OCI-LY3 (cell line): ENCODE measurements at regions not wholly inside any gene's neighbourhood (a gene's known extent, or its start where the extent isn't known, plus 50 kb on each side); places are given as distances from the start of the nearest gene placed in this dataset.

Experiments used
- EZH2phosphoT487 ChIP-seq: fragments of 200-600 bp; shearing (Covaris generic); IDR thresholded peaks from 2 replicates; pipeline ENCODE4 v1.6.1; 2018; ENCODE audit warnings: antibody characterized with exemption, mixed run types, low read depth
- TF ChIP-seq, protein P1 (sequence below): fragments of 200-600, 300-600 bp; sonication (generic); IDR thresholded peaks from 2 replicates; pipeline ENCODE4 v1.5.1; 2014; ENCODE audit warnings: antibody characterized with exemption, low read length, low read depth

DNA sequence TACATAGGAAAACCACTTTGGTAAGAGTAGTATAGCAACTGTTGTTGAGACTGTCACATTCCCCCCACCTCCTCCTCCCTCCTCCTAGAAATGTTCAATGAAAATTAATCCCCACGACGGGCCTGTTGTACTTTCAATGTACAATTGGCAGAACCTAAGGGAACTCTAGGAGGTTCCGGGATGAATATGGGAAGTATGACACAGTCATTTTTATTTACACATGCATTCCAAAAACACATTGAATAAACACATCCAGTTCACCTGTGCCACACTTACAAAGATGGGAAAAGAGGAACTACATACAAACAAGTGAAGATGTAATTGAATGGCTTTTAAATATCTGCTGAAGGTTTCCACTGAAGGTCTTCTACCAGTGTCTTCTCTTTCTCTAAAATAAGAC, 144.4 kb upstream of the NBPF11 start:
- TF ChIP-seq, protein P1, sequence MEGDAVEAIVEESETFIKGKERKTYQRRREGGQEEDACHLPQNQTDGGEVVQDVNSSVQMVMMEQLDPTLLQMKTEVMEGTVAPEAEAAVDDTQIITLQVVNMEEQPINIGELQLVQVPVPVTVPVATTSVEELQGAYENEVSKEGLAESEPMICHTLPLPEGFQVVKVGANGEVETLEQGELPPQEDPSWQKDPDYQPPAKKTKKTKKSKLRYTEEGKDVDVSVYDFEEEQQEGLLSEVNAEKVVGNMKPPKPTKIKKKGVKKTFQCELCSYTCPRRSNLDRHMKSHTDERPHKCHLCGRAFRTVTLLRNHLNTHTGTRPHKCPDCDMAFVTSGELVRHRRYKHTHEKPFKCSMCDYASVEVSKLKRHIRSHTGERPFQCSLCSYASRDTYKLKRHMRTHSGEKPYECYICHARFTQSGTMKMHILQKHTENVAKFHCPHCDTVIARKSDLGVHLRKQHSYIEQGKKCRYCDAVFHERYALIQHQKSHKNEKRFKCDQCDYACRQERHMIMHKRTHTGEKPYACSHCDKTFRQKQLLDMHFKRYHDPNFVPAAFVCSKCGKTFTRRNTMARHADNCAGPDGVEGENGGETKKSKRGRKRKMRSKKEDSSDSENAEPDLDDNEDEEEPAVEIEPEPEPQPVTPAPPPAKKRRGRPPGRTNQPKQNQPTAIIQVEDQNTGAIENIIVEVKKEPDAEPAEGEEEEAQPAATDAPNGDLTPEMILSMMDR = no peak
- no peak for TF ChIP-seq EZH2phosphoT487
